GM12891 (cell line): ENCODE measurements at regions not wholly inside any gene's neighbourhood (a gene's known extent, or its start where the extent isn't known, plus 50 kb on each side); places are given as distances from the start of the nearest gene placed in this dataset.

Experiments used
- POLR2A ChIP-seq: IDR thresholded peaks from 2 replicates; pipeline ENCODE4 v1.6.1; 2011; ENCODE audit warnings: low read depth, low read length, control low read depth
- POLR2AphosphoS5 ChIP-seq: IDR thresholded peaks from 2 replicates; pipeline ENCODE4 v1.6.1; 2011; ENCODE audit warnings: low read depth, low read length, control low read depth
- POU2F2 ChIP-seq: IDR thresholded peaks from 2 replicates; pipeline ENCODE4 v1.6.1; 2011; ENCODE audit warnings: low read depth, mild to moderate bottlenecking, control low read depth, low read length, moderate library complexity
- SPI1 ChIP-seq: IDR thresholded peaks from 2 replicates; pipeline ENCODE4 v1.6.1; 2011; ENCODE audit warnings: low read depth, low read length, control low read depth
- TAF1 ChIP-seq: IDR thresholded peaks from 2 replicates; pipeline ENCODE4 v1.6.1; 2011; ENCODE audit warnings: low read depth, low read length, control low read depth

- TF ChIP-seq POLR2A (no peak), TAF1 (no peak), POLR2AphosphoS5 (no peak), SPI1 (no peak), POU2F2 (no peak)
Observed at GRCh38 chr10:2909921-2910320, 157.4 kb upstream of the PFKP start.
